ENCODE measurements at regions not wholly inside any gene's neighbourhood (a gene's known extent, or its start where the extent isn't known, plus 50 kb on each side); places are given as distances from the start of the nearest gene placed in this dataset.

GRCh38 chr18:4720518-4720917 lies 265.4 kb upstream of the DLGAP1 start:
- TF ChIP-seq POLR2A (IDR thresholded peaks at IDR 0.05) (no peak), CTCF (IDR thresholded peaks at IDR 0.05) (no peak)
